ENCODE measurements at regions not wholly inside any gene's neighbourhood (a gene's known extent, or its start where the extent isn't known, plus 50 kb on each side); places are given as distances from the start of the nearest gene placed in this dataset.

DNA sequence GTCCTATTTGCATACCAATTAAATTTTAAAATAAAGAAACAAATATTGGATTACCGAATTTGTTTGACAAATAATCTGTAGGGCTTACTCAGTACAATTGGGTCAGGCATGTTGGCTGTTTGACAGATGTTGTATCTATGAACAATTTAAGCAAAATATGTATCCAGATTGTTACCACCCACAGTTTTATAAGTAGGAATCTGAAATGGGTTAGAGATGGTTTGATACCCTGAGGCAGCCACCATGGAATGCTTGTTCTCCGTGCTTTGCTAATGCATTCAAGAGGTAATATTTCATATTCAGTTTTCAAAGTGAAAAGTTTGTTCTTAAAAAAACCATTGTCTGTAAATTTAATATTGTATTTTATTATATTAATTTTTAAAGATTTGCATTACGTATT, 285.1 kb upstream of the ARRDC3 start:
- ChIA-PET CTCF (ENCODE audit: unreplicated experiment) (no interaction called here), POLR2A (no interaction called here)
- no peaks in the 10 kb centered on the region for H4K20me1 ChIP-seq (ENCODE audit: insufficient read depth, low read length)
- H3K4me3 ChIP-seq (ENCODE audit: low read depth, low read length, poor library complexity, severe bottlenecking) = no peak overlapping the region
- intact Hi-C loops (cut with micrococcal nuclease; ENCODE audit: unreplicated experiment) = no loop called here
- DNase-seq (ENCODE audit: low spot score) = no peak
- no peak for TF ChIP-seq EZH2phosphoT487 (IDR thresholded peaks at IDR 0.05; ENCODE audit: borderline replicate concordance, low read depth, low read length)
- TF ChIP-seq, protein P1, sequence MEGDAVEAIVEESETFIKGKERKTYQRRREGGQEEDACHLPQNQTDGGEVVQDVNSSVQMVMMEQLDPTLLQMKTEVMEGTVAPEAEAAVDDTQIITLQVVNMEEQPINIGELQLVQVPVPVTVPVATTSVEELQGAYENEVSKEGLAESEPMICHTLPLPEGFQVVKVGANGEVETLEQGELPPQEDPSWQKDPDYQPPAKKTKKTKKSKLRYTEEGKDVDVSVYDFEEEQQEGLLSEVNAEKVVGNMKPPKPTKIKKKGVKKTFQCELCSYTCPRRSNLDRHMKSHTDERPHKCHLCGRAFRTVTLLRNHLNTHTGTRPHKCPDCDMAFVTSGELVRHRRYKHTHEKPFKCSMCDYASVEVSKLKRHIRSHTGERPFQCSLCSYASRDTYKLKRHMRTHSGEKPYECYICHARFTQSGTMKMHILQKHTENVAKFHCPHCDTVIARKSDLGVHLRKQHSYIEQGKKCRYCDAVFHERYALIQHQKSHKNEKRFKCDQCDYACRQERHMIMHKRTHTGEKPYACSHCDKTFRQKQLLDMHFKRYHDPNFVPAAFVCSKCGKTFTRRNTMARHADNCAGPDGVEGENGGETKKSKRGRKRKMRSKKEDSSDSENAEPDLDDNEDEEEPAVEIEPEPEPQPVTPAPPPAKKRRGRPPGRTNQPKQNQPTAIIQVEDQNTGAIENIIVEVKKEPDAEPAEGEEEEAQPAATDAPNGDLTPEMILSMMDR (conservative IDR thresholded peaks at IDR 0.05; ENCODE audit: low read length) = no peak
- no peaks in the 10 kb centered on the region for H3K9me3 ChIP-seq (ENCODE audit: low read length)
- no peaks in the 10 kb centered on the region for H3K9me2 ChIP-seq (ENCODE audit: insufficient read depth, low read length)
- no peaks in the 10 kb centered on the region for H3K4me1 ChIP-seq (ENCODE audit: insufficient read depth, low read length, poor library complexity, severe bottlenecking)
- H3K4me2 ChIP-seq (ENCODE audit: low read length) = no peak overlapping the region
- no peaks in the 10 kb centered on the region for H3K36me3 ChIP-seq (ENCODE audit: insufficient read depth, low read length)
- no peak overlapping the region for H2AFZ ChIP-seq (ENCODE audit: low read length)
- BruUV-seq (replicated peaks) = no TSS peak
- H3K79me2 ChIP-seq (ENCODE audit: insufficient read depth, low read depth, low read length) = no peaks in the 10 kb centered on the region
- no peak overlapping the region for H3K27ac ChIP-seq (ENCODE audit: low read depth, low read length, poor library complexity, severe bottlenecking)

DNA sequence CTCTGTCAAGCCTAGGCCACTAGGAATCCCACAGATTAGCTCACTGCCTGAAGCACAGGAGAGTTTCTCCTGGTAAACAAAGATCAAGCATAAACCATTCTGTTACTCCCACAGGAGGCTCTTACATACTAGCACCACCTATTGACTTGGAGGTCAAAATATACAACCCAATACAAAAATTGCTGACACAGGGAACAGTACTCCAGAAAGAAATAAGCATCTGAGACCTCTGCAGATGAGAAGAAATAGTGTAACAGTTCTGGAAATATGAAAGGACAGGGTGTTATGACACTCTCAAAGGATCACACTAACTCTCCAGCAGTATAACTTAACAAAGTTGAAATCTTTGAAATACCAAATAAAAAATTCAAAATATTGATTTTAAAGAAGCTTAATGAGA, 269.6 kb upstream of the ARRDC3 start:
- H2AFZ ChIP-seq (ENCODE audit: low read length) = no peak overlapping the region
- H3K4me3 ChIP-seq (ENCODE audit: low read depth, low read length, poor library complexity, severe bottlenecking) = no peak overlapping the region
- TF ChIP-seq, protein P1 (conservative IDR thresholded peaks at IDR 0.05; ENCODE audit: low read length) = no peak
- no peak for TF ChIP-seq EZH2phosphoT487 (IDR thresholded peaks at IDR 0.05; ENCODE audit: borderline replicate concordance, low read depth, low read length)
- no TSS peak for BruUV-seq (replicated peaks)
- no peak overlapping the region for H3K27ac ChIP-seq (ENCODE audit: low read depth, low read length, poor library complexity, severe bottlenecking)
- H3K4me1 ChIP-seq (ENCODE audit: insufficient read depth, low read length, poor library complexity, severe bottlenecking) = no peaks in the 10 kb centered on the region
- CTCF ChIA-PET (ENCODE audit: unreplicated experiment) = no interaction called here
- DNase-seq (ENCODE audit: low spot score) = no peak
- no peak overlapping the region for H3K4me2 ChIP-seq (ENCODE audit: low read length)
- no peaks in the 10 kb centered on the region for H3K9me3 ChIP-seq (ENCODE audit: low read length)
- no peaks in the 10 kb centered on the region for H3K9me2 ChIP-seq (ENCODE audit: insufficient read depth, low read length)
- POLR2A ChIA-PET = no interaction called here
- no peaks in the 10 kb centered on the region for H3K36me3 ChIP-seq (ENCODE audit: insufficient read depth, low read length)
- intact Hi-C loops (cut with micrococcal nuclease; ENCODE audit: unreplicated experiment) = no loop called here
- no peaks in the 10 kb centered on the region for H3K79me2 ChIP-seq (ENCODE audit: insufficient read depth, low read depth, low read length)
- H4K20me1 ChIP-seq (ENCODE audit: insufficient read depth, low read length) = no peaks in the 10 kb centered on the region

DNA sequence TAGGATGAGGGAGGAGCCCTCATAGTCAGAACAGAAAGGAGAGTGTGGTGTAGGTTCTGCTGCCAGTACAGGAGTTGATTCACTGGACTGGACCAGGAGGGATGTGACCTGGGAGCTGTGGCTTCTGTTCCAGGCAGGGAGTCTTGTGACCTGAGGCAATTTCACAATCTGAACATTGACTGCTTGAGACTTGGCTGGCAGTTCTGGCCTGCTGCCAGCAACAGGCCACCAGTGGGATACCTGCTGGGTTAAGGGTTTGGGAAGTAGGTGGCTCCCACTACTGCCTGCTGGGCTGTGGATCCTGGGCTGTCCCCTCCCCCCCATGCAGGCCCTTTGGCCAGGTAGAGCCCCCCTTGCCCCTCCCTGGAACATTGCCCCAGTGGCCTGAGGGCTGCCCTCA, 268.6 kb upstream of the ARRDC3 start:
- Histone ChIP-seq H3K4me3 (ENCODE audit: low read depth, low read length, poor library complexity, severe bottlenecking) (no peak overlapping the region), H3K9me2 (ENCODE audit: insufficient read depth, low read length) (no peaks in the 10 kb centered on the region), H2AFZ (ENCODE audit: low read length) (no peak overlapping the region), H3K27ac (ENCODE audit: low read depth, low read length, poor library complexity, severe bottlenecking) (no peak overlapping the region), H3K9me3 (ENCODE audit: low read length) (no peaks in the 10 kb centered on the region), H3K79me2 (ENCODE audit: insufficient read depth, low read depth, low read length) (no peaks in the 10 kb centered on the region), H3K36me3 (ENCODE audit: insufficient read depth, low read length) (no peaks in the 10 kb centered on the region), H4K20me1 (ENCODE audit: insufficient read depth, low read length) (no peaks in the 10 kb centered on the region), H3K4me1 (ENCODE audit: insufficient read depth, low read length, poor library complexity, severe bottlenecking) (no peaks in the 10 kb centered on the region), H3K4me2 (ENCODE audit: low read length) (no peak overlapping the region)
- no peak for TF ChIP-seq EZH2phosphoT487 (IDR thresholded peaks at IDR 0.05; ENCODE audit: borderline replicate concordance, low read depth, low read length)
- TF ChIP-seq, protein P1 (conservative IDR thresholded peaks at IDR 0.05; ENCODE audit: low read length) = no peak
- BruUV-seq (replicated peaks) = no TSS peak
- ChIA-PET CTCF (ENCODE audit: unreplicated experiment) (no interaction called here), POLR2A (no interaction called here)
- intact Hi-C loops (cut with micrococcal nuclease; ENCODE audit: unreplicated experiment) = no loop called here
- DNase-seq (ENCODE audit: low spot score) = no peak

Data from OCI-LY7 (cell line).